ENCODE measurements at regions not wholly inside any gene's neighbourhood (a gene's known extent, or its start where the extent isn't known, plus 50 kb on each side); places are given as distances from the start of the nearest gene placed in this dataset.

- CTCF ChIA-PET (ENCODE audit: low intra/inter-chr PET ratio) = no interaction called here
- WGBS (ENCODE audit: insufficient coverage, low coverage, missing lambda C conversion rate) = under 1% methylated on average over 17 of the region's 18 CpGs
- H4K20me1 ChIP-seq (replicated peaks; ENCODE audit: control insufficient read depth, insufficient read depth, low read length) = 0 out of 2 replicates have a peak, but pooled peaks cover 6% of the 10 kb centered on the region
- no peak for TF ChIP-seq ZNF445 (CRISPR knock-in tag; IDR thresholded peaks at IDR 0.05; ENCODE audit: low read depth)
- no peak for TF ChIP-seq ARID3A (IDR thresholded peaks at IDR 0.05; ENCODE audit: borderline replicate concordance, low read depth, low read length)
- TF ChIP-seq CUX1 (CRISPR knock-in tag; IDR thresholded peaks at IDR 0.05) = no peak
- no peak for TF ChIP-seq POLR2A (conservative IDR thresholded peaks at IDR 0.05)
- TF ChIP-seq SOX6 (IDR thresholded peaks at IDR 0.05) = no peak
- TF ChIP-seq BRF2 (IDR thresholded peaks at IDR 0.05; ENCODE audit: borderline replicate concordance, insufficient read depth, insufficient read length) = no peak
- no peak for TF ChIP-seq JUN (IDR thresholded peaks at IDR 0.05; ENCODE audit: borderline replicate concordance, low read depth, low read length)
- no peak for TF ChIP-seq JUN (CRISPR knock-in tag; IDR thresholded peaks at IDR 0.05; ENCODE audit: borderline replicate concordance)
- TF ChIP-seq HNRNPL (IDR thresholded peaks at IDR 0.05; ENCODE audit: low read depth, low read length) = no peak
- TF ChIP-seq NFIX (CRISPR knock-in tag; IDR thresholded peaks at IDR 0.05; ENCODE audit: low read depth) = no peak
- no peak for TF ChIP-seq ZNF165 (CRISPR knock-in tag; IDR thresholded peaks at IDR 0.05; ENCODE audit: borderline replicate concordance)
- TF ChIP-seq CHD2 (IDR thresholded peaks at IDR 0.05; ENCODE audit: low read depth, low read length) = no peak
- no peak for TF ChIP-seq PHF20 (IDR thresholded peaks at IDR 0.05; ENCODE audit: partially characterized antibody)
- no peak for TF ChIP-seq HMG20A (CRISPR knock-in tag; conservative IDR thresholded peaks at IDR 0.05)
- TF ChIP-seq CREM (IDR thresholded peaks at IDR 0.05; ENCODE audit: low read depth) = no peak
These were observed 70.6 kb upstream of the RAB6C start for GRCh38 chr2:129908721-129909373.

More at GRCh38 chr2:129908721-129909373, 70.6 kb upstream of the RAB6C start:
- in situ Hi-C loops (cut with MboI) = no loop called here
- FAIRE-seq (no peak), ATAC-seq (no peak), DNase-seq (ENCODE audit: extremely low read depth in 1 of 4, low spot score in 3 of 4) (no peak)
- no TSS peak for BruUV-seq (replicated peaks)
- no peaks in the 10 kb centered on the region for H3K9me3 ChIP-seq (replicated peaks; ENCODE audit: control insufficient read depth, insufficient read depth, low read depth, low read length)
- H3K4me1 ChIP-seq (replicated peaks in 1 of 2; ENCODE audit: control insufficient read depth in 2 of 2, insufficient read depth in 2 of 2, low read length in 2 of 2) = no peaks in the 10 kb centered on the region
- no peaks in the 10 kb centered on the region for H3K9me1 ChIP-seq (ENCODE audit: control insufficient read depth, insufficient read depth, low read length)
- no peak overlapping the region for H3K4me3 ChIP-seq
- POLR2A ChIA-PET = interaction anchor here (0.5 to 1.4 kb wide), 2 partner anchors 9 to 61 kb away, joined by 3 read pairs; no protein-coding TSS in a partner anchor
- no peak overlapping the region for H3K9ac ChIP-seq (ENCODE audit: insufficient read depth in 1 of 2, low read depth in 2 of 2, low read length in 2 of 2)
- no peaks in the 10 kb centered on the region for H3K79me2 ChIP-seq (ENCODE audit: control insufficient read depth, insufficient read depth, low read length)
- H3K4me2 ChIP-seq (ENCODE audit: insufficient read depth, low read length) = no peak overlapping the region
- H3K27ac ChIP-seq (ENCODE audit: extremely low read depth, low read depth, low read length) = no peak overlapping the region
- intact Hi-C loops (cut with micrococcal nuclease) = no loop called here
- H3K36me3 ChIP-seq (ENCODE audit: control insufficient read depth, insufficient read depth, low read length) = no peaks in the 10 kb centered on the region
- H3K27me3 ChIP-seq (ENCODE audit: control insufficient read depth in 2 of 2, insufficient read depth in 2 of 2, low read length in 2 of 2) = peaks cover 5 to 80% of the 10 kb centered on the region in 2 experiments; a peak in 4 of 5 replicates
- no peak overlapping the region for H2AFZ ChIP-seq (ENCODE audit: low read depth, low read length)
